Panc1 (cell line): ENCODE measurements at regions not wholly inside any gene's neighbourhood (a gene's known extent, or its start where the extent isn't known, plus 50 kb on each side); places are given as distances from the start of the nearest gene placed in this dataset.

Experiments
- ATAC-seq: fragments of 200-7000 bp; cut with Tn5 transposase; 2 replicates; pipeline ENCODE4 v1.9.1; 2020; ENCODE audit warnings: mild to moderate bottlenecking, moderate library complexity
- BruUV-seq: library from RNA; stranded (reverse); fragments of 400-500 nt; replicated peaks from 2 replicates; lab custom pipeline; 2021; lab: Mats Ljungman, UMichigan
- CTCF ChIA-PET: fragments of 300-600 bp; sonication (Branson Sonifier 250); formaldehyde crosslinking; loops from one replicate; lab custom pipeline; 2022; ENCODE audit warnings: antibody characterized with exemption; lab: Charles Lee
- POLR2A ChIA-PET: fragments of 300-600 bp; sonication (Branson Sonifier 250); formaldehyde crosslinking; loops from one replicate; lab custom pipeline; 2022; ENCODE audit warnings: antibody characterized with exemption; lab: Charles Lee
- DNase-seq: peaks from one replicate; pipeline ENCODE4 v3.0.0-alpha.2; 2010; ENCODE audit warnings: low read depth, low spot score
- H3K27ac ChIP-seq: 2 replicates; pipeline ENCODE4 v1.5.1; 2011; ENCODE audit warnings: mild to moderate bottlenecking, low read length, inconsistent platforms
- H3K27me3 ChIP-seq: fragments of 200-500 bp; sonication (Bioruptor generic); 2 replicates; pipeline ENCODE4 v1.6.0; 2014; ENCODE audit warnings: low read length, inconsistent platforms; ENCODE audit not compliant: control insufficient read depth, insufficient read depth
- H3K36me3 ChIP-seq: fragments of 200-500 bp; sonication (Bioruptor generic); 2 replicates; pipeline ENCODE4 v1.5.1; 2014; ENCODE audit warnings: inconsistent platforms, mild to moderate bottlenecking, low read length, moderate library complexity; ENCODE audit not compliant: control insufficient read depth, insufficient read depth
- H3K4me1 ChIP-seq: 2 replicates; pipeline ENCODE4 v1.5.1; 2011; ENCODE audit warnings: inconsistent platforms, mild to moderate bottlenecking, low read length, moderate library complexity; ENCODE audit not compliant: control insufficient read depth, insufficient read depth
- H3K4me3 ChIP-seq, 2 experiments: 2 replicates each; pipeline ENCODE4 v1.5.1; 2011 to 2012; ENCODE audit warnings: low read depth in 2 of 2, low read length in 2 of 2, mild to moderate bottlenecking in 2 of 2, inconsistent platforms in 1 of 2, moderate library complexity in 1 of 2
- H3K9me3 ChIP-seq: fragments of 200-500 bp; sonication (Bioruptor generic); 2 replicates; pipeline ENCODE4 v1.5.1; 2014; ENCODE audit warnings: low read depth, mild to moderate bottlenecking, inconsistent platforms, low read length, moderate library complexity; ENCODE audit not compliant: control insufficient read depth, insufficient read depth
- POLR2AphosphoS5 ChIP-seq: IDR thresholded peaks from 2 replicates; pipeline ENCODE4 v1.6.1; 2012; ENCODE audit warnings: mild to moderate bottlenecking, low read depth, low read length, moderate library complexity
- SIN3A ChIP-seq: IDR thresholded peaks from 2 replicates; pipeline ENCODE4 v1.6.1; 2012; ENCODE audit warnings: low read depth, mild to moderate bottlenecking, low read length, moderate library complexity, borderline replicate concordance; ENCODE audit not compliant: insufficient read depth
- TCF7L2 ChIP-seq: IDR thresholded peaks from 2 replicates; pipeline ENCODE4 v1.6.1; 2011; ENCODE audit warnings: mild to moderate bottlenecking, low read depth, low read length, inconsistent platforms
- in situ Hi-C: cut with HindIII; loops from 2 replicates; pipeline ENCODE4 v1.10.0; 2016; ENCODE audit warnings: low sequenced_read_pairs, low pct_unique_long_range_greater_than_20kb
- intact Hi-C: fragments of 100-400 bp; cut with micrococcal nuclease; formaldehyde crosslinking; loops from one replicate; pipeline ENCODE4 v1.10.0; 2022; ENCODE audit not compliant: unreplicated experiment
- TF ChIP-seq, protein P1 (sequence below), 2 experiments: IDR thresholded peaks; 2 replicates each; pipeline ENCODE4 v1.6.1; 2011 to 2012; ENCODE audit warnings: low read depth in 2 of 2, control low read depth in 1 of 2, low read length in 1 of 2, mild to moderate bottlenecking in 1 of 2, moderate library complexity in 1 of 2; ENCODE audit not compliant: insufficient read depth in 1 of 2
- TF ChIP-seq, protein P2 (sequence below): fragments of 450-650 bp; IDR thresholded peaks from 2 replicates; pipeline ENCODE4 v1.5.1; 2017; ENCODE audit warnings: mild to moderate bottlenecking

DNA sequence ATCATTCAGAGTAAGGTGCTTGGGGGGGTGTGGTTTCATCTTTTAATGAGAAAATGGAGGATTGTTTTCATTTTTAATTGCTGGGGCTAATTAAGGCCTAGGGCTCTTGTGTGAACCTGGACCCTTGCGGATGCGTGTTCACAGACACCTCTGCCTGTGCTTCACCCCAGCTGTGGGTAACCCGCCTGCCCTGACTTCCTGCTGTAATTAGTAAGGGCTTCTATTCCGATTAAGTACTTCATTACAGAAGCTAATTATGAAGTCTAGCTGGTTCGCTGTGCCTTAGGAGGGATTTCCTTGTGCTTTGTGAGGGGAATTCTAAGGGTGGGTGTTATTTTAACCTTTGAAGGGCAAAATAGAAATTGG is 215.3 kb downstream of the PMP22 start:
- no peaks in the 10 kb centered on the region for H3K36me3 ChIP-seq

DNA sequence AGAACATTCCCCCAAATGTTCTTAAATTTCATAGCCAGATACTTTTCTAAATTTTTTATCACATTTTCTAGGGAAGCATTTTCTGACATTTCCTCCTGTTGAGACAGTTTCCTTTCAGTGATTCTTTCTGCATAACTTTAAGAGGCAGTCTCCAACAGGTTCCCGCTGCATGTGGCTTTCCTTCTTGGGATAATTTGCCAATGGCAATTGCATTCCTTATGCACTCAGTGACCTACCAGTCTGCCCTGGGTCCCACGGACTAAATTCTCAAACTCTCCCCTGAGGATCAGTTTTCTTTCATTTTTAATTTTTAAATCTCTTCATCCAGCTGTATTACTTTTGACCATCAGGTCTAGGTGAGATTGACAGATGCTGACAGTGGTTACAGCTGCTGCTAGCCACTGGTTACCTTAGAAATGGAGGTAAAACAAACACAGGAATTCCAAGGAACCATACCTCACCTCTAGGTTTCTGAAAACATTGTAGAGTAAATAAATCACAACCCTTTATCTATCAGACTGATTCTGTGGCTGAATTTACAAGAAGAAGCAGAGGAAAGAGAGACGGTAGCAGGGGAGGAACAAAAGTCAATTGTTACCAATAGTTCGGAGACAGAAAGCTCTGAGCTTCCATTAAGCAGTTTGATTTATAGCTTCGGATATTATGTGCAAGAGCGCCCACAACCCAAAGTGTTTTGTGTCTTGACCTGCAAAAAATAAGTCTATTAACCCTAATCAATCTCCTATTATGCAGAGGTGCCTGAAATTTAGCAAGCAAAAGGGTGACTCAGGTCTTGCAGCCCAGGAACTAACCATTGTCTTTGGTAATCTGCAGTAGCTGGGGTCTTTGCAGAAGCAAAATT is 216.0 kb downstream of the PMP22 start:
- intact Hi-C loops, result no loop called here
- H3K4me1 ChIP-seq, result no peaks in the 10 kb centered on the region
- H3K27me3 ChIP-seq, result no peaks in the 10 kb centered on the region
- no peaks in the 10 kb centered on the region for H3K36me3 ChIP-seq
- no peaks in the 10 kb centered on the region for H3K9me3 ChIP-seq
- ATAC-seq (no peak), DNase-seq (no peak)
- CTCF ChIA-PET, result interaction anchor here (0.6 kb wide), 1 partner anchor 230 kb away, joined by 3 read pairs; no protein-coding TSS in a partner anchor
- in situ Hi-C loops, result no loop called here
- H3K4me3 ChIP-seq, result no peak overlapping the region
- POLR2A ChIA-PET, result no interaction called here
- BruUV-seq, result no TSS peak
- H3K27ac ChIP-seq, result no peak overlapping the region
- TF ChIP-seq POLR2AphosphoS5, result no peak
- no peak for TF ChIP-seq SIN3A
- TF ChIP-seq, protein P1, sequence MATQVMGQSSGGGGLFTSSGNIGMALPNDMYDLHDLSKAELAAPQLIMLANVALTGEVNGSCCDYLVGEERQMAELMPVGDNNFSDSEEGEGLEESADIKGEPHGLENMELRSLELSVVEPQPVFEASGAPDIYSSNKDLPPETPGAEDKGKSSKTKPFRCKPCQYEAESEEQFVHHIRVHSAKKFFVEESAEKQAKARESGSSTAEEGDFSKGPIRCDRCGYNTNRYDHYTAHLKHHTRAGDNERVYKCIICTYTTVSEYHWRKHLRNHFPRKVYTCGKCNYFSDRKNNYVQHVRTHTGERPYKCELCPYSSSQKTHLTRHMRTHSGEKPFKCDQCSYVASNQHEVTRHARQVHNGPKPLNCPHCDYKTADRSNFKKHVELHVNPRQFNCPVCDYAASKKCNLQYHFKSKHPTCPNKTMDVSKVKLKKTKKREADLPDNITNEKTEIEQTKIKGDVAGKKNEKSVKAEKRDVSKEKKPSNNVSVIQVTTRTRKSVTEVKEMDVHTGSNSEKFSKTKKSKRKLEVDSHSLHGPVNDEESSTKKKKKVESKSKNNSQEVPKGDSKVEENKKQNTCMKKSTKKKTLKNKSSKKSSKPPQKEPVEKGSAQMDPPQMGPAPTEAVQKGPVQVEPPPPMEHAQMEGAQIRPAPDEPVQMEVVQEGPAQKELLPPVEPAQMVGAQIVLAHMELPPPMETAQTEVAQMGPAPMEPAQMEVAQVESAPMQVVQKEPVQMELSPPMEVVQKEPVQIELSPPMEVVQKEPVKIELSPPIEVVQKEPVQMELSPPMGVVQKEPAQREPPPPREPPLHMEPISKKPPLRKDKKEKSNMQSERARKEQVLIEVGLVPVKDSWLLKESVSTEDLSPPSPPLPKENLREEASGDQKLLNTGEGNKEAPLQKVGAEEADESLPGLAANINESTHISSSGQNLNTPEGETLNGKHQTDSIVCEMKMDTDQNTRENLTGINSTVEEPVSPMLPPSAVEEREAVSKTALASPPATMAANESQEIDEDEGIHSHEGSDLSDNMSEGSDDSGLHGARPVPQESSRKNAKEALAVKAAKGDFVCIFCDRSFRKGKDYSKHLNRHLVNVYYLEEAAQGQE (IDR thresholded peaks at IDR 0.05; ENCODE audit: insufficient read depth in 1 of 2, low read depth in 2 of 2, low read length in 1 of 2), result no peak
- TF ChIP-seq TCF7L2, result no peak
- TF ChIP-seq, protein P2, sequence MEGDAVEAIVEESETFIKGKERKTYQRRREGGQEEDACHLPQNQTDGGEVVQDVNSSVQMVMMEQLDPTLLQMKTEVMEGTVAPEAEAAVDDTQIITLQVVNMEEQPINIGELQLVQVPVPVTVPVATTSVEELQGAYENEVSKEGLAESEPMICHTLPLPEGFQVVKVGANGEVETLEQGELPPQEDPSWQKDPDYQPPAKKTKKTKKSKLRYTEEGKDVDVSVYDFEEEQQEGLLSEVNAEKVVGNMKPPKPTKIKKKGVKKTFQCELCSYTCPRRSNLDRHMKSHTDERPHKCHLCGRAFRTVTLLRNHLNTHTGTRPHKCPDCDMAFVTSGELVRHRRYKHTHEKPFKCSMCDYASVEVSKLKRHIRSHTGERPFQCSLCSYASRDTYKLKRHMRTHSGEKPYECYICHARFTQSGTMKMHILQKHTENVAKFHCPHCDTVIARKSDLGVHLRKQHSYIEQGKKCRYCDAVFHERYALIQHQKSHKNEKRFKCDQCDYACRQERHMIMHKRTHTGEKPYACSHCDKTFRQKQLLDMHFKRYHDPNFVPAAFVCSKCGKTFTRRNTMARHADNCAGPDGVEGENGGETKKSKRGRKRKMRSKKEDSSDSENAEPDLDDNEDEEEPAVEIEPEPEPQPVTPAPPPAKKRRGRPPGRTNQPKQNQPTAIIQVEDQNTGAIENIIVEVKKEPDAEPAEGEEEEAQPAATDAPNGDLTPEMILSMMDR, result no peak

More for the DNA sequence above, 215.3 kb downstream of the PMP22 start:
- BruUV-seq, result no TSS peak
- ATAC-seq (no peak), DNase-seq (no peak)
- ChIA-PET CTCF (no interaction called here), POLR2A (no interaction called here)
- no peaks in the 10 kb centered on the region for H3K4me1 ChIP-seq
- H3K27me3 ChIP-seq, result no peaks in the 10 kb centered on the region
- intact Hi-C loops, result no loop called here
- in situ Hi-C loops, result no loop called here
- TF ChIP-seq SIN3A (no peak), POLR2AphosphoS5 (no peak), TCF7L2 (no peak)
- TF ChIP-seq, protein P2, result no peak
- TF ChIP-seq, protein P1 (IDR thresholded peaks at IDR 0.05; ENCODE audit: insufficient read depth in 1 of 2, low read depth in 2 of 2, low read length in 1 of 2), result no peak
- H3K27ac ChIP-seq, result no peak overlapping the region
- H3K4me3 ChIP-seq, result no peak overlapping the region
- H3K9me3 ChIP-seq, result no peaks in the 10 kb centered on the region
